Gastrocnemius medialis (tissue), 4 donors: ENCODE measurements at regions not wholly inside any gene's neighbourhood (a gene's known extent, or its start where the extent isn't known, plus 50 kb on each side); places are given as distances from the start of the nearest gene placed in this dataset.
"Not testable (repeated sequence)": the region's sequence is repeated elsewhere in the genome, so short reads cannot be mapped to it uniquely, and the experiment has no call there.

ENCODE experiments used
- ATAC-seq, 2 donors: fragments of 150-250 bp; one replicate each; pipeline ENCODE4 v1.9.1; 2016
- DNase-seq, 2 donors: peaks; one replicate each; pipeline ENCODE4 v3.0.0-alpha.2; 2019
- H3K27ac ChIP-seq, 4 donors: fragments of 200-600 bp; sonication (generic); 1 replicate in 1 of 4; 2 replicates in 3 of 4; pipeline ENCODE4 v1.5.1; 2016 to 2018; ENCODE audit warnings: mild to moderate bottlenecking in 2 of 4, moderate library complexity in 1 of 4
- H3K27me3 ChIP-seq, 3 donors: fragments of 200-600 bp; sonication (generic) in 2 of 3; 1 replicate in 1 of 3; 2 replicates in 2 of 3; pipeline versions ENCODE4 v1.5.1 to v1.6.0; 2016 to 2019; ENCODE audit warnings: mild to moderate bottlenecking in 1 of 3, moderate library complexity in 1 of 3
- H3K36me3 ChIP-seq, 2 donors: fragments of 200-600 bp; sonication (generic) in 1 of 2; one replicate each; pipeline ENCODE4 v1.5.1; 2017 to 2018
- H3K4me1 ChIP-seq, 2 donors: fragments of 200-600 bp; sonication (generic) in 1 of 2; one replicate each; pipeline ENCODE4 v1.5.1; 2016 to 2017; ENCODE audit warnings: mild to moderate bottlenecking in 2 of 2
- H3K4me3 ChIP-seq, 4 donors: fragments of 200-600 bp; sonication (generic) in 3 of 4; 1 replicate in 1 of 4; 2 replicates in 3 of 4; pipeline ENCODE4 v1.5.1; 2016 to 2019; ENCODE audit warnings: mild to moderate bottlenecking in 2 of 4
- H3K9me3 ChIP-seq, 3 donors: fragments of 200-600 bp; sonication (generic) in 2 of 3; 1 replicate in 1 of 3; 2 replicates in 2 of 3; pipeline ENCODE4 v1.5.1; 2016 to 2019
- POLR2A ChIP-seq, 2 donors: fragments of 450-650 bp; IDR thresholded peaks; one replicate each; pipeline ENCODE4 v1.6.1; 2017; ENCODE audit warnings: antibody characterized with exemption in 2 of 2, mild to moderate bottlenecking in 2 of 2, moderate library complexity in 2 of 2
- in situ Hi-C, 4 donors: fragments of 200-750 bp; cut with MboI; loops; one replicate each; pipeline versions ENCODE4 v1.15.0 to v1.8.0; 2017; ENCODE audit warnings: low sequenced_read_pairs in 4 of 4
- intact Hi-C: fragments of 100-400 bp; cut with DNase I; formaldehyde crosslinking; loops from one replicate; pipeline ENCODE4 v1.15.1; 2023; ENCODE audit warnings: low total_unique reads
- TF ChIP-seq, protein P1 (sequence below), 5 experiments: fragments of 450-650 bp in 3 of 5; fragments of 200-600 bp in 2 of 5; sonication (generic) in 2 of 5; IDR thresholded peaks in 4 of 5; conservative IDR thresholded peaks in 1 of 5; 1 replicate in 4 of 5; 2 replicates in 1 of 5; pipeline ENCODE4 v1.5.1; 2016 to 2019; ENCODE audit warnings: antibody characterized with exemption in 5 of 5, mild to moderate bottlenecking in 3 of 5, moderate library complexity in 3 of 5

DNA sequence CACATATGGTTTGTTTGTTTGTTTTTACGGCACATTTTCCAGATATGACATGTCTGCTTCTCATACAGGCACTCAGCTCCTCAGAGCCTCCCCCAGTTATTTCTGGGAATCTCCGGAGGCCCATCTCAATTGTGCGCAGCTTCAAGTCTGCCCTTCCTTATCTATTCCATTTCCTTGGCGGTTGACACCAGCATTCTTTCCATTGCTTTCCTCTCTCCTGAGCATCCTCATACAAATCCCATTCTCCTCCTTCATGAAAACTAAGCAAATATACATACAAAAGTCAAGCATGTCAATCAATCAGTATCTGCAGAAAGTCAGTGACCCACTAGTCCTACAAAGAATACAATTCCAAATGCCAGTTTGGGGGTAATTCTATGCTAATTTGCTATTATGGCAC, 166.7 kb downstream of the SQOR start:
- ATAC-seq (no peak), DNase-seq (no peak)
- H3K4me3 ChIP-seq, result no peak overlapping the region
- no peaks in the 10 kb centered on the region for H3K9me3 ChIP-seq
- H3K36me3 ChIP-seq, result no peaks in the 10 kb centered on the region
- H3K4me1 ChIP-seq, result no peaks in the 10 kb centered on the region
- TF ChIP-seq, protein P1, sequence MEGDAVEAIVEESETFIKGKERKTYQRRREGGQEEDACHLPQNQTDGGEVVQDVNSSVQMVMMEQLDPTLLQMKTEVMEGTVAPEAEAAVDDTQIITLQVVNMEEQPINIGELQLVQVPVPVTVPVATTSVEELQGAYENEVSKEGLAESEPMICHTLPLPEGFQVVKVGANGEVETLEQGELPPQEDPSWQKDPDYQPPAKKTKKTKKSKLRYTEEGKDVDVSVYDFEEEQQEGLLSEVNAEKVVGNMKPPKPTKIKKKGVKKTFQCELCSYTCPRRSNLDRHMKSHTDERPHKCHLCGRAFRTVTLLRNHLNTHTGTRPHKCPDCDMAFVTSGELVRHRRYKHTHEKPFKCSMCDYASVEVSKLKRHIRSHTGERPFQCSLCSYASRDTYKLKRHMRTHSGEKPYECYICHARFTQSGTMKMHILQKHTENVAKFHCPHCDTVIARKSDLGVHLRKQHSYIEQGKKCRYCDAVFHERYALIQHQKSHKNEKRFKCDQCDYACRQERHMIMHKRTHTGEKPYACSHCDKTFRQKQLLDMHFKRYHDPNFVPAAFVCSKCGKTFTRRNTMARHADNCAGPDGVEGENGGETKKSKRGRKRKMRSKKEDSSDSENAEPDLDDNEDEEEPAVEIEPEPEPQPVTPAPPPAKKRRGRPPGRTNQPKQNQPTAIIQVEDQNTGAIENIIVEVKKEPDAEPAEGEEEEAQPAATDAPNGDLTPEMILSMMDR (IDR thresholded peaks at IDR 0.05 in 4 of 5, conservative IDR thresholded peaks at IDR 0.05 in 1 of 5), result no peak
- no peak for TF ChIP-seq POLR2A (IDR thresholded peaks at IDR 0.05)
- H3K27me3 ChIP-seq, result no peaks in the 10 kb centered on the region
- in situ Hi-C loops, result no loop called here
- no peak overlapping the region for H3K27ac ChIP-seq
- intact Hi-C loops, result no loop called here

DNA sequence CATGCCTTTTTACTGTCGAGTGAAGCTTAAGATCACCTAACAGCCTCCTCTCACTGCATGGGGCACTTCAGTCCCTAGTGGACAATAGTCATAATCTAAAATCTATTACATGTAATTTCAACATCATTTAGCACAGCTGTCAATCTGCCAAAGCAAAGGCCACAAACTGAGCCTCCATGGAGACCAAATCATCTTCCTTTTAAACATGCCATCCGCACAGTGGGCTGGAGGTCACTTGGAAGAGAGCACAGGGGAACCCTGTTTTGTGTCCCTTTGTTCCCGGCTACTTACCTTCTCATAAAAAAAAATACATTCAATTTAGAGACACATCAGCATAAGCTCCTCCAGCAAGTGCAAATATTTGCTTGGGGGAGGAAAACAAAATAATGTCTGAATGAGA, 167.3 kb downstream of the SQOR start:
- no peak for ATAC-seq
- in situ Hi-C loops, result no loop called here
- Histone ChIP-seq H3K27me3 (no peaks in the 10 kb centered on the region), H3K4me1 (no peaks in the 10 kb centered on the region), H3K9me3 (no peaks in the 10 kb centered on the region), H3K27ac (no peak overlapping the region), H3K36me3 (no peaks in the 10 kb centered on the region), H3K4me3 (no peak overlapping the region)
- no peak for DNase-seq
- no peak for TF ChIP-seq POLR2A (IDR thresholded peaks at IDR 0.05)
- TF ChIP-seq, protein P1 (IDR thresholded peaks at IDR 0.05 in 4 of 5, conservative IDR thresholded peaks at IDR 0.05 in 1 of 5), result no peak
- intact Hi-C loops, result no loop called here

DNA sequence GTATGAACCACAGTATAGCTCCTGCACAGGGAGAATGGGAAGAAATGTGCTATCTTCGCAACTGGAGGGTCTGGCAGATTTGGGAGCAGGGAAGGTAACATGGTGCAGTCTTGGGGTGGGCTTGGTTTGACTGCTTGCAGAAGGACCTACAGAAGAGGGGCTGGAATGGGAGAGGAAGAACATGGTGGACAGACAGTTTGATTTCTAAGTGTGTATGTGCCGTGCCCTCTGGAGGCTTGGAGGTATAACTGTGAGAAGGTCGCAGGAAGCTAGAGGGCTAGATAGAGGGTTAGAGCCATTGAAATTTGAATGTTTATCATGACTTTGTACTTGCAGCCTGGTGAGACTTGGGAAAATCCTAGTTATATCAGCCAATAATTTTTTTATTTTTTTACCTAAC, 169.2 kb downstream of the SQOR start:
- in situ Hi-C loops, result no loop called here
- no peak for DNase-seq
- H3K4me1 ChIP-seq, result no peaks in the 10 kb centered on the region

DNA sequence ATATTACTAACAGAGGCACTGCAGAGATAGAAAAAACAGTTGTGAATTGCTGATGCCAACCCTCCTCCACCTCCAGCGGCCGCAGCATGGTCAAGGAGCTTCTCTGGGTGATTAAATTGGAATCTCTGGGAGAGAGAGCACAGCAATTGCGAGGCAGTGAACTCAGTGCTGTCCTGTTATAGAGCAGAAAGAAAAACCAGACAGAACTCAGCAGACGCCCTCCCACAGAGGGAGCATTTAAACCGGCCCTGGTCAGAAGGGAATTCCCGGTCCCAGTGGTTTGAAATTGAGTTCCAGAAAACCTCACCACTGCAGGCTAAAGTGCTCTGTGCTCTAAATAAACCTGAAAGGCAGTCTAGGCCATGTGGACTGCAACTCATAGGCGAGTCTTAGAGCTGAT, 175.4 kb downstream of the SQOR start:
- ATAC-seq (no peak), DNase-seq (no peak)
- TF ChIP-seq, protein P1 (IDR thresholded peaks at IDR 0.05 in 4 of 5, conservative IDR thresholded peaks at IDR 0.05 in 1 of 5), result no peak
- no peak for TF ChIP-seq POLR2A (IDR thresholded peaks at IDR 0.05)
- Histone ChIP-seq H3K27me3 (no peaks in the 10 kb centered on the region), H3K9me3 (no peaks in the 10 kb centered on the region), H3K36me3 (no peaks in the 10 kb centered on the region), H3K4me1 (no peaks in the 10 kb centered on the region), H3K27ac (no peak overlapping the region), H3K4me3 (no peak overlapping the region)
- in situ Hi-C loops, result no loop called here
- intact Hi-C loops, result no loop called here

More for the DNA sequence above, 169.2 kb downstream of the SQOR start:
- Histone ChIP-seq H3K27me3 (no peaks in the 10 kb centered on the region), H3K9me3 (no peaks in the 10 kb centered on the region), H3K27ac (no peak overlapping the region), H3K36me3 (no peaks in the 10 kb centered on the region), H3K4me3 (no peak overlapping the region)
- TF ChIP-seq POLR2A (IDR thresholded peaks at IDR 0.05), result no peak
- TF ChIP-seq, protein P1 (IDR thresholded peaks at IDR 0.05 in 4 of 5, conservative IDR thresholded peaks at IDR 0.05 in 1 of 5), result no peak
- no peak for ATAC-seq
- intact Hi-C loops, result no loop called here

DNA sequence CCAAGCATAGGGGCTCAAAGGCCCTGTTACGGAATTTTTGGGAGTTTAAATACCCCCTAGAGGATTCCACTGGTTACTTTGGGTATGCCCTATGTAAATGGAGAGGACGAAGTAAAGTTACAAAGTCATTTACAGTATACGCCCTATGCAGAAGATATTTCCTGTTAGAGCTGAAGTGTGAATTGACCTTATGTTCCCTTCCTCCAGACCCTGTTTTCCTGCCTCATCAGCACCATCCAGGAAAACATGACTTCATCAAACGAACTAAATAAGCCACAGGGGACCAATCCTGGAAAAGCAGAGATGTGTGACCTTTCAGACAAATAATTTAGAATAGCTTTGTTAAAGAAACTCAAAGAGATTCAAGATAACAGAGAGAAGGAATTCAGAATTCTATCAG, 177.4 kb downstream of the SQOR start:
- no peaks in the 10 kb centered on the region for H3K9me3 ChIP-seq
- DNase-seq (no peak), ATAC-seq (no peak)
- no peaks in the 10 kb centered on the region for H3K4me1 ChIP-seq
- intact Hi-C loops (no loop called here), in situ Hi-C loops (no loop called here)
- H3K27me3 ChIP-seq, result no peaks in the 10 kb centered on the region
- no peak for TF ChIP-seq POLR2A (IDR thresholded peaks at IDR 0.05)
- TF ChIP-seq, protein P1 (IDR thresholded peaks at IDR 0.05 in 4 of 5, conservative IDR thresholded peaks at IDR 0.05 in 1 of 5), result no peak
- no peak overlapping the region for H3K27ac ChIP-seq
- H3K4me3 ChIP-seq, result no peak overlapping the region
- H3K36me3 ChIP-seq, result no peaks in the 10 kb centered on the region

DNA sequence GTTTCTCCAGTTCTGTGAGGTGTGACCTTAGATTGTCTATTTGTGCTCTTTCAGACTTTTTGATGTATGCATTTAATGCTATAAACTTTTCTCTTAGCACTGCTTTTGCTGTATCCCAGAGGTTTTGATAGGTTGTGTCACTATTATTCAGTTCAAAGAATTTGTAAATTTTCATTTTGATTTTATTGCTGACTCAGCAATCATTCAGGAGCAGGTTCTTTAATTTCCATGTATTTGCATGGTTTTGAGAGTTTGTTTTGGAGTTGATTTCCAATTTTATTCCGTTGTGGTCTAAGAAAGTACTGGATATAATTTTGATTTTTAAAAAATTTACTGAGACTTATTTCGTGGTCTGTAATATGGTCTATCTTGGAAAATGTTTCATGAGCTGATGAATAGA, 182.7 kb downstream of the SQOR start:
- DNase-seq, in situ Hi-C loops, H3K4me1 ChIP-seq, H3K36me3 ChIP-seq, ATAC-seq, H3K27ac ChIP-seq, H3K4me3 ChIP-seq, H3K9me3 ChIP-seq, intact Hi-C loops, H3K27me3 ChIP-seq: not testable (repeated sequence)
